ENCODE measurements at regions not wholly inside any gene's neighbourhood (a gene's known extent, or its start where the extent isn't known, plus 50 kb on each side); places are given as distances from the start of the nearest gene placed in this dataset.

DNA sequence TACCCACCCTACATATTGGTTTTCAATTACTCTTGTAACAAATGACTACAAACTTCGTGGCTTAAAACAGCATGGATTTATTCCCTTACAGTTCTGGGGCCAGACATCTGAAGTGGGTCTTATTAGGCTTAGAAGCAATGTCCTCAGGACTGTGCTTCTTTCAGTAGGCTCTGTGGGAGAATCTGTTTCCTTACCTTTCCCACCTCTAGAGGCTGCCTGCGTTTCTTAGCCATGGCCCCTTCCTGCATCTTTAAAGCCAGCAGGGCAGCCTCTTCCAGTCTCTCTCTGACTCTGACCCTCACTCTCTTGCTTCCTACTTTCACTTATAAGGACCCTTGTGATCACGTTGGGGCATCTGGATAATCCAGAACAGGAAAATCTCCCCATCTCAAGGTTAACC, 252.5 kb upstream of the PGRMC2 start:
- TF ChIP-seq, protein P1, sequence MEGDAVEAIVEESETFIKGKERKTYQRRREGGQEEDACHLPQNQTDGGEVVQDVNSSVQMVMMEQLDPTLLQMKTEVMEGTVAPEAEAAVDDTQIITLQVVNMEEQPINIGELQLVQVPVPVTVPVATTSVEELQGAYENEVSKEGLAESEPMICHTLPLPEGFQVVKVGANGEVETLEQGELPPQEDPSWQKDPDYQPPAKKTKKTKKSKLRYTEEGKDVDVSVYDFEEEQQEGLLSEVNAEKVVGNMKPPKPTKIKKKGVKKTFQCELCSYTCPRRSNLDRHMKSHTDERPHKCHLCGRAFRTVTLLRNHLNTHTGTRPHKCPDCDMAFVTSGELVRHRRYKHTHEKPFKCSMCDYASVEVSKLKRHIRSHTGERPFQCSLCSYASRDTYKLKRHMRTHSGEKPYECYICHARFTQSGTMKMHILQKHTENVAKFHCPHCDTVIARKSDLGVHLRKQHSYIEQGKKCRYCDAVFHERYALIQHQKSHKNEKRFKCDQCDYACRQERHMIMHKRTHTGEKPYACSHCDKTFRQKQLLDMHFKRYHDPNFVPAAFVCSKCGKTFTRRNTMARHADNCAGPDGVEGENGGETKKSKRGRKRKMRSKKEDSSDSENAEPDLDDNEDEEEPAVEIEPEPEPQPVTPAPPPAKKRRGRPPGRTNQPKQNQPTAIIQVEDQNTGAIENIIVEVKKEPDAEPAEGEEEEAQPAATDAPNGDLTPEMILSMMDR (optimal IDR thresholded peaks at IDR 0.05 in 1 of 3, IDR thresholded peaks at IDR 0.05 in 1 of 3, conservative IDR thresholded peaks at IDR 0.05 in 1 of 3; ENCODE audit: extremely low read depth in 1 of 3, insufficient read depth in 2 of 3, low read length in 3 of 3): no peak
- TF ChIP-seq EZH2 (IDR thresholded peaks at IDR 0.05; ENCODE audit: low read length): no peak

All from keratinocyte (primary cell).